Keratinocyte (primary cell): ENCODE measurements at regions not wholly inside any gene's neighbourhood (a gene's known extent, or its start where the extent isn't known, plus 50 kb on each side); places are given as distances from the start of the nearest gene placed in this dataset.

Experiments used
- CTCF ChIP-seq, 3 experiments: IDR thresholded peaks in 1 of 3; conservative IDR thresholded peaks in 1 of 3; optimal IDR thresholded peaks in 1 of 3; 2 replicates in 2 of 3; 3 replicates in 1 of 3; pipeline versions ENCODE3 to v1.5.1; 2011; ENCODE audit warnings: low read length in 3 of 3, mild to moderate bottlenecking in 3 of 3, moderate library complexity in 2 of 3, control low read depth in 1 of 3, inconsistent platforms in 1 of 3; ENCODE audit not compliant: insufficient read depth in 2 of 3; ENCODE audit errors: extremely low read depth in 1 of 3
- EZH2 ChIP-seq: IDR thresholded peaks from one replicate; pipeline ENCODE4 v1.6.1; 2012; ENCODE audit warnings: inconsistent platforms, mild to moderate bottlenecking, low read length, moderate library complexity

- no peak for TF ChIP-seq CTCF (optimal IDR thresholded peaks at IDR 0.05 in 1 of 3, IDR thresholded peaks at IDR 0.05 in 1 of 3, conservative IDR thresholded peaks at IDR 0.05 in 1 of 3; ENCODE audit: extremely low read depth in 1 of 3, insufficient read depth in 2 of 3, low read length in 3 of 3)
- no peak for TF ChIP-seq EZH2
Observed at GRCh38 chr12:91988086-91988923, 157.3 kb downstream of the BTG1 start.
